Sigmoid colon (tissue), 4 donors: ENCODE measurements at regions not wholly inside any gene's neighbourhood (a gene's known extent, or its start where the extent isn't known, plus 50 kb on each side); places are given as distances from the start of the nearest gene placed in this dataset.

Experiments used
- CTCF ChIP-seq, 4 experiments: fragments of 450-650 bp in 3 of 4; fragments of 200-600 bp in 1 of 4; IDR thresholded peaks; one replicate each; pipeline ENCODE4 v1.5.1; 2016 to 2019; ENCODE audit warnings: antibody characterized with exemption in 4 of 4, mild to moderate bottlenecking in 3 of 4, moderate library complexity in 2 of 4
- EP300 ChIP-seq, 4 donors: sonication (generic); formaldehyde crosslinking; IDR thresholded peaks; one replicate each; pipeline ENCODE4 v1.6.1; 2017; ENCODE audit warnings: antibody characterized with exemption in 4 of 4
- POLR2A ChIP-seq, 2 donors: fragments of 450-650 bp; IDR thresholded peaks; one replicate each; pipeline ENCODE4 v1.6.1; 2016; ENCODE audit warnings: antibody characterized with exemption in 2 of 2, mild to moderate bottlenecking in 2 of 2, moderate library complexity in 2 of 2
- POLR2AphosphoS5 ChIP-seq, 4 donors: sonication (generic); formaldehyde crosslinking; IDR thresholded peaks; one replicate each; pipeline ENCODE4 v1.6.1; 2017; ENCODE audit warnings: antibody characterized with exemption in 4 of 4

GRCh38 chr10:78412605-78413004, 378.9 kb downstream of the RPS24 start:
- TF ChIP-seq CTCF (IDR thresholded peaks at IDR 0.05): no peak
- no peak for TF ChIP-seq POLR2A (IDR thresholded peaks at IDR 0.05)
- TF ChIP-seq POLR2AphosphoS5 (IDR thresholded peaks at IDR 0.05): no peak
- no peak for TF ChIP-seq EP300 (IDR thresholded peaks at IDR 0.05)
